GM23338 (cell line): ENCODE measurements at regions not wholly inside any gene's neighbourhood (a gene's known extent, or its start where the extent isn't known, plus 50 kb on each side); places are given as distances from the start of the nearest gene placed in this dataset.

ENCODE experiments used
- ATAC-seq: fragments of 200-7000 bp; cut with Tn5 transposase; 3 replicates; pipeline ENCODE4 v1.9.1; 2020
- DNase-seq: peaks from one replicate; pipeline ENCODE4 v3.0.0-alpha.2; 2015; ENCODE audit warnings: low spot score
- H2AFZ ChIP-seq: fragments of 200-600 bp; sonication (generic); 2 replicates; pipeline ENCODE4 v1.8.0; 2016; ENCODE audit warnings: antibody characterized with exemption, mild to moderate bottlenecking, moderate library complexity
- H3F3A ChIP-seq: fragments of 200-600 bp; sonication (generic); replicated peaks from 2 replicates; pipeline ENCODE4 v1.8.0; 2017; ENCODE audit warnings: antibody characterized with exemption, mixed run types, low read depth
- H3K27ac ChIP-seq: fragments of 200-600 bp; sonication (generic); 2 replicates; pipeline ENCODE4 v1.6.1; 2016; ENCODE audit warnings: low read depth
- H3K27me3 ChIP-seq: fragments of 200-600 bp; sonication (generic); 2 replicates; pipeline ENCODE4 v1.8.0; 2016; ENCODE audit warnings: mild to moderate bottlenecking, mixed run types, moderate library complexity; ENCODE audit not compliant: insufficient read depth
- H3K36me3 ChIP-seq: fragments of 200-600 bp; sonication (generic); 2 replicates; pipeline ENCODE4 v1.8.0; 2016; ENCODE audit warnings: mild to moderate bottlenecking; ENCODE audit not compliant: insufficient read depth
- H3K4me1 ChIP-seq: fragments of 200-600 bp; sonication (generic); 2 replicates; pipeline ENCODE4 v1.8.0; 2016; ENCODE audit warnings: mild to moderate bottlenecking, moderate library complexity; ENCODE audit not compliant: insufficient read depth
- H3K4me2 ChIP-seq: fragments of 200-600 bp; sonication (generic); 2 replicates; pipeline ENCODE4 v1.7.1; 2017; ENCODE audit warnings: mixed run types
- H3K4me3 ChIP-seq: fragments of 200-600 bp; sonication (generic); 2 replicates; pipeline ENCODE4 v1.6.1; 2016; ENCODE audit warnings: mixed run types
- H3K79me2 ChIP-seq: fragments of 200-600 bp; sonication (generic); replicated peaks from 2 replicates; pipeline ENCODE4 v1.8.0; 2017; ENCODE audit warnings: mild to moderate bottlenecking; ENCODE audit not compliant: insufficient read depth
- H3K9me2 ChIP-seq: fragments of 200-600 bp; sonication (generic); 2 replicates; pipeline ENCODE4 v1.8.0; 2017; ENCODE audit not compliant: insufficient read depth
- H4K20me1 ChIP-seq: fragments of 200-600 bp; sonication (generic); replicated peaks from 2 replicates; pipeline ENCODE4 v1.8.0; 2017; ENCODE audit warnings: mild to moderate bottlenecking; ENCODE audit not compliant: insufficient read depth
- H3K27ac Mint-ChIP-seq: 2 replicates; pipeline ENCODE4 v1.8.0; 2020; ENCODE audit warnings: inconsistent platforms, mild to moderate bottlenecking, moderate library complexity, mixed read lengths
- H3K27me3 Mint-ChIP-seq: 3 replicates; pipeline ENCODE4 v1.8.0; 2022; ENCODE audit warnings: low read depth, mild to moderate bottlenecking, moderate library complexity, mixed read lengths, inconsistent platforms; ENCODE audit not compliant: insufficient read depth, poor library complexity
- H3K36me3 Mint-ChIP-seq: 3 replicates; pipeline ENCODE4 v1.8.0; 2021; ENCODE audit warnings: low read depth, mild to moderate bottlenecking, inconsistent platforms, moderate library complexity, mixed read lengths
- H3K4me1 Mint-ChIP-seq: 3 replicates; pipeline ENCODE4 v1.8.0; 2020; ENCODE audit warnings: mild to moderate bottlenecking, inconsistent platforms, mixed read lengths
- H3K4me3 Mint-ChIP-seq: 3 replicates; pipeline ENCODE4 v1.8.0; 2021; ENCODE audit warnings: moderate library complexity, mild to moderate bottlenecking, inconsistent platforms, mixed read lengths
- H3K9me3 Mint-ChIP-seq: 3 replicates; pipeline ENCODE4 v1.8.0; 2020; ENCODE audit warnings: moderate library complexity, mild to moderate bottlenecking, inconsistent platforms, mixed read lengths
- CREB1 ChIP-seq: fragments of 250-450 bp; sonication (Bioruptor Pico); IDR thresholded peaks from 2 replicates; pipeline ENCODE4 v1.5.0; 2020; ENCODE audit warnings: low read depth, mild to moderate bottlenecking, moderate library complexity
- ZNF114 ChIP-seq: fragments of 250-450 bp; sonication (Bioruptor Pico); IDR thresholded peaks from 2 replicates; pipeline ENCODE4 v1.5.0; 2020; ENCODE audit warnings: mild to moderate bottlenecking, moderate library complexity
- ZNF331 ChIP-seq: fragments of 250-450 bp; sonication (Bioruptor Pico); IDR thresholded peaks from 2 replicates; pipeline ENCODE4 v1.5.0; 2020; ENCODE audit warnings: low read depth, mild to moderate bottlenecking, moderate library complexity
- TF ChIP-seq, protein P1 (sequence below): fragments of 250-450 bp; sonication (Bioruptor Pico); IDR thresholded peaks from 2 replicates; pipeline ENCODE4 v1.5.0; 2020; ENCODE audit warnings: mild to moderate bottlenecking, moderate library complexity
- TF ChIP-seq, protein P2 (sequence below), 2 experiments: fragments of 200-600 bp in 1 of 2; sonication (generic) in 1 of 2; conservative IDR thresholded peaks; 2 replicates each; pipeline versions ENCODE4 v1.5.1 to v1.6.1; 2016 to 2017; ENCODE audit warnings: antibody characterized with exemption in 2 of 2, low read depth in 2 of 2, mild to moderate bottlenecking in 2 of 2, moderate library complexity in 1 of 2

- TF ChIP-seq, protein P1, sequence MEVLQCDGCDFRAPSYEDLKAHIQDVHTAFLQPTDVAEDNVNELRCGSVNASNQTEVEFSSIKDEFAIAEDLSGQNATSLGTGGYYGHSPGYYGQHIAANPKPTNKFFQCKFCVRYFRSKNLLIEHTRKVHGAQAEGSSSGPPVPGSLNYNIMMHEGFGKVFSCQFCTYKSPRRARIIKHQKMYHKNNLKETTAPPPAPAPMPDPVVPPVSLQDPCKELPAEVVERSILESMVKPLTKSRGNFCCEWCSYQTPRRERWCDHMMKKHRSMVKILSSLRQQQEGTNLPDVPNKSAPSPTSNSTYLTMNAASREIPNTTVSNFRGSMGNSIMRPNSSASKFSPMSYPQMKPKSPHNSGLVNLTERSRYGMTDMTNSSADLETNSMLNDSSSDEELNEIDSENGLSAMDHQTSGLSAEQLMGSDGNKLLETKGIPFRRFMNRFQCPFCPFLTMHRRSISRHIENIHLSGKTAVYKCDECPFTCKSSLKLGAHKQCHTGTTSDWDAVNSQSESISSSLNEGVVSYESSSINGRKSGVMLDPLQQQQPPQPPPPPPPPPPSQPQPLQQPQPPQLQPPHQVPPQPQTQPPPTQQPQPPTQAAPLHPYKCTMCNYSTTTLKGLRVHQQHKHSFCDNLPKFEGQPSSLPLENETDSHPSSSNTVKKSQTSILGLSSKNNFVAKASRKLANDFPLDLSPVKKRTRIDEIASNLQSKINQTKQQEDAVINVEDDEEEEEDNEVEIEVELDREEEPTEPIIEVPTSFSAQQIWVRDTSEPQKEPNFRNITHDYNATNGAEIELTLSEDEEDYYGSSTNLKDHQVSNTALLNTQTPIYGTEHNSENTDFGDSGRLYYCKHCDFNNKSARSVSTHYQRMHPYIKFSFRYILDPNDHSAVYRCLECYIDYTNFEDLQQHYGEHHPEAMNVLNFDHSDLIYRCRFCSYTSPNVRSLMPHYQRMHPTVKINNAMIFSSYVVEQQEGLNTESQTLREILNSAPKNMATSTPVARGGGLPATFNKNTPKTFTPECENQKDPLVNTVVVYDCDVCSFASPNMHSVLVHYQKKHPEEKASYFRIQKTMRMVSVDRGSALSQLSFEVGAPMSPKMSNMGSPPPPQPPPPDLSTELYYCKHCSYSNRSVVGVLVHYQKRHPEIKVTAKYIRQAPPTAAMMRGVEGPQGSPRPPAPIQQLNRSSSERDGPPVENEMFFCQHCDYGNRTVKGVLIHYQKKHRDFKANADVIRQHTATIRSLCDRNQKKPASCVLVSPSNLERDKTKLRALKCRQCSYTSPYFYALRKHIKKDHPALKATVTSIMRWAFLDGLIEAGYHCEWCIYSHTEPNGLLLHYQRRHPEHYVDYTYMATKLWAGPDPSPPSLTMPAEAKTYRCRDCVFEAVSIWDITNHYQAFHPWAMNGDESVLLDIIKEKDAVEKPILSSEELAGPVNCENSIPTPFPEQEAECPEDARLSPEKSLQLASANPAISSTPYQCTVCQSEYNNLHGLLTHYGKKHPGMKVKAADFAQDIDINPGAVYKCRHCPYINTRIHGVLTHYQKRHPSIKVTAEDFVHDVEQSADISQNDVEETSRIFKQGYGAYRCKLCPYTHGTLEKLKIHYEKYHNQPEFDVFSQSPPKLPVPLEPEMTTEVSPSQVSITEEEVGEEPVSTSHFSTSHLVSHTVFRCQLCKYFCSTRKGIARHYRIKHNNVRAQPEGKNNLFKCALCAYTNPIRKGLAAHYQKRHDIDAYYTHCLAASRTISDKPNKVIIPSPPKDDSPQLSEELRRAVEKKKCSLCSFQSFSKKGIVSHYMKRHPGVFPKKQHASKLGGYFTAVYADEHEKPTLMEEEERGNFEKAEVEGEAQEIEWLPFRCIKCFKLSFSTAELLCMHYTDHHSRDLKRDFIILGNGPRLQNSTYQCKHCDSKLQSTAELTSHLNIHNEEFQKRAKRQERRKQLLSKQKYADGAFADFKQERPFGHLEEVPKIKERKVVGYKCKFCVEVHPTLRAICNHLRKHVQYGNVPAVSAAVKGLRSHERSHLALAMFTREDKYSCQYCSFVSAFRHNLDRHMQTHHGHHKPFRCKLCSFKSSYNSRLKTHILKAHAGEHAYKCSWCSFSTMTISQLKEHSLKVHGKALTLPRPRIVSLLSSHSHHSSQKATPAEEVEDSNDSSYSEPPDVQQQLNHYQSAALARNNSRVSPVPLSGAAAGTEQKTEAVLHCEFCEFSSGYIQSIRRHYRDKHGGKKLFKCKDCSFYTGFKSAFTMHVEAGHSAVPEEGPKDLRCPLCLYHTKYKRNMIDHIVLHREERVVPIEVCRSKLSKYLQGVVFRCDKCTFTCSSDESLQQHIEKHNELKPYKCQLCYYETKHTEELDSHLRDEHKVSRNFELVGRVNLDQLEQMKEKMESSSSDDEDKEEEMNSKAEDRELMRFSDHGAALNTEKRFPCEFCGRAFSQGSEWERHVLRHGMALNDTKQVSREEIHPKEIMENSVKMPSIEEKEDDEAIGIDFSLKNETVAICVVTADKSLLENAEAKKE (CRISPR knock-in tag) = no peak
- no peak for TF ChIP-seq ZNF114 (CRISPR knock-in tag)
- TF ChIP-seq, protein P2, sequence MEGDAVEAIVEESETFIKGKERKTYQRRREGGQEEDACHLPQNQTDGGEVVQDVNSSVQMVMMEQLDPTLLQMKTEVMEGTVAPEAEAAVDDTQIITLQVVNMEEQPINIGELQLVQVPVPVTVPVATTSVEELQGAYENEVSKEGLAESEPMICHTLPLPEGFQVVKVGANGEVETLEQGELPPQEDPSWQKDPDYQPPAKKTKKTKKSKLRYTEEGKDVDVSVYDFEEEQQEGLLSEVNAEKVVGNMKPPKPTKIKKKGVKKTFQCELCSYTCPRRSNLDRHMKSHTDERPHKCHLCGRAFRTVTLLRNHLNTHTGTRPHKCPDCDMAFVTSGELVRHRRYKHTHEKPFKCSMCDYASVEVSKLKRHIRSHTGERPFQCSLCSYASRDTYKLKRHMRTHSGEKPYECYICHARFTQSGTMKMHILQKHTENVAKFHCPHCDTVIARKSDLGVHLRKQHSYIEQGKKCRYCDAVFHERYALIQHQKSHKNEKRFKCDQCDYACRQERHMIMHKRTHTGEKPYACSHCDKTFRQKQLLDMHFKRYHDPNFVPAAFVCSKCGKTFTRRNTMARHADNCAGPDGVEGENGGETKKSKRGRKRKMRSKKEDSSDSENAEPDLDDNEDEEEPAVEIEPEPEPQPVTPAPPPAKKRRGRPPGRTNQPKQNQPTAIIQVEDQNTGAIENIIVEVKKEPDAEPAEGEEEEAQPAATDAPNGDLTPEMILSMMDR (conservative IDR thresholded peaks at IDR 0.05; ENCODE audit: low read depth in 2 of 2) = no peak
Measured at GRCh38 chr5:100161868-100162267, 373.3 kb upstream of the FAM174A start (continued).

DNA sequence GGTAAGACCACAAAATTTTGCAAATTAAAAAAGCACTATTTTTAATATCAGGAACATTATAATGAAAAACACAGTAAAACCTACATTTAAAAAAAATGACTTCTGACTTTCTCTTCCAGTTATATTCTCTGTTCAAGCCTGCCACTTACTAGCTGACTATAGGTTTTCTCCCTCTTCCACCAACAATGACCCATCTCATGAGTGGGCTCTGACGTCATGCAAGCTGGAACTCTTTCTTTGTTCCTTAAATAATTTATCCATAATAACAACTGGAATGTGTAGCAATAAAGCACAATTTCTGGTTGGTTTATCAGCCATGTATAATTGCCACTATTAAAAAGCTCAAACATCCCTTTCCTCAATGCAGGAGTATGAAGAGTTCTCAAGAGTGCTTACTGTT, 378.1 kb upstream of the FAM174A start:
- no peak overlapping the region for H3K4me2 ChIP-seq
- no peaks in the 10 kb centered on the region; the same call in none of the 2 replicates for H3K36me3 ChIP-seq

More for the DNA sequence above, 378.1 kb upstream of the FAM174A start:
- no peak overlapping the region for H3K4me3 ChIP-seq
- H3K9me2 ChIP-seq = no peaks in the 10 kb centered on the region; the same call in 1 of the 2 replicates
- H3K27ac ChIP-seq = no peak overlapping the region
- no peak overlapping the region for H2AFZ ChIP-seq
- H3K27me3 ChIP-seq = no peaks in the 10 kb centered on the region
- Mint-ChIP-seq H3K4me1 (no peaks in the 10 kb centered on the region), H3K4me3 (no peak overlapping the region), H3K27me3 (no peaks in the 10 kb centered on the region), H3K9me3 (peaks cover 11% of the 10 kb centered on the region), H3K36me3 (peaks cover 3% of the 10 kb centered on the region; the same call in 2 of the 3 replicates), H3K27ac (no peak overlapping the region)
- DNase-seq (no peak), ATAC-seq (no peak)
- H4K20me1 ChIP-seq = no peaks in the 10 kb centered on the region
- no peaks in the 10 kb centered on the region for H3F3A ChIP-seq
- H3K79me2 ChIP-seq = no peaks in the 10 kb centered on the region
- TF ChIP-seq ZNF331 (CRISPR knock-in tag) (no peak), CREB1 (CRISPR knock-in tag) (no peak)
- no peaks in the 10 kb centered on the region for H3K4me1 ChIP-seq
